GM21576 (cell line): ENCODE measurements at regions not wholly inside any gene's neighbourhood (a gene's known extent, or its start where the extent isn't known, plus 50 kb on each side); places are given as distances from the start of the nearest gene placed in this dataset.
"Not testable (repeated sequence)": the region's sequence is repeated elsewhere in the genome, so short reads cannot be mapped to it uniquely, and the experiment has no call there.

Experiments used
- ATAC-seq: cut with Tn5 transposase; IDR thresholded peaks from one replicate; pipeline ENCODE4 v1.9.1; 2021; ENCODE audit warnings: mild to moderate bottlenecking, moderate library complexity; ENCODE audit not compliant: unreplicated experiment

- ATAC-seq: no peak
These were observed 488.4 kb downstream of the ADCYAP1 start for GRCh38 chr18:1392865-1393734.

DNA sequence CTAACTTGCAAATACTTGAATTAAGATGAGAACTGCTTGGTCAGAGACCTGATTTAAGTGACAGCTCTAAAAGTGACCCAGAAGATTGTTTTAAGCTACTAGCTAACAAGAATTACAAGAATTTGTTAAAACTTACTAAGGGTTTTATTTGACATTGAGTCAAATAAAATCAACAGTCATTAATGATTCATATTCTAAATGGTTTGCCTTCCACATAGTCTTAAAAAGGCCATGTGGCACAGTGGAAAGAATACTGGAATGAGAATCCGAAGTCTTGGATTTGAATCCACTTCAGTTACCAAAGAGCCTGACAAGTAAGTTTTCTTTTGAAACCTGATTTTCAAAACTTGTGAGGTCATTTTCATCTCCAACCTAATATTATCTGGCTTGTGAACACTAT lies 489.3 kb downstream of the ADCYAP1 start:
- ATAC-seq: no peak

GRCh38 chr18:1394426-1394825 lies 489.8 kb downstream of the ADCYAP1 start:
- ATAC-seq: no peak

- ATAC-seq: no peak
These were observed 490.3 kb downstream of the ADCYAP1 start for GRCh38 chr18:1394966-1395365.

DNA sequence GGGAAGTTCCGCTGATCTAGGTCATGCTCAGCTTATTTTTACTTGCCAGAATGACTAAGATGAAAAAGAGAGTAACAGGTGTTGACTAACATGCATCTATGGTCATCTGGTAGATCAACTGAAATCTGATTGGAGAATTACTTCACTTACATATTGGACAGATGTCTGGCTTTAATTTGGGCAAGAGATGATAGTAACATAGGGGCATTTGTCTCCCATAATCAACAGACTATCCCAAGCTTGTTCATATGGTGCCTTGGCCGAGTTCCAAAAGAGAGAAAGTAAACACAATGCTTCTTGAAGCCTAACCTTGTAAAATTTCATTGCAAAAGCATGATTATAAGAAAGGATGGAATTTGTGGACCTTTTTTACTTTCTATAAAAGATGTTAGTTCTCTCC lies 503.7 kb downstream of the ADCYAP1 start:
- no peak for ATAC-seq

GRCh38 chr18:1412655-1413322 lies 508.1 kb downstream of the ADCYAP1 start:
- ATAC-seq: no peak

- ATAC-seq: no peak
These were observed 508.6 kb downstream of the ADCYAP1 start for GRCh38 chr18:1413323-1413675.

GRCh38 chr18:1416074-1416473 lies 511.4 kb downstream of the ADCYAP1 start:
- ATAC-seq: no peak

GRCh38 chr18:1421502-1421901 lies 516.8 kb downstream of the ADCYAP1 start:
- ATAC-seq: no peak

DNA sequence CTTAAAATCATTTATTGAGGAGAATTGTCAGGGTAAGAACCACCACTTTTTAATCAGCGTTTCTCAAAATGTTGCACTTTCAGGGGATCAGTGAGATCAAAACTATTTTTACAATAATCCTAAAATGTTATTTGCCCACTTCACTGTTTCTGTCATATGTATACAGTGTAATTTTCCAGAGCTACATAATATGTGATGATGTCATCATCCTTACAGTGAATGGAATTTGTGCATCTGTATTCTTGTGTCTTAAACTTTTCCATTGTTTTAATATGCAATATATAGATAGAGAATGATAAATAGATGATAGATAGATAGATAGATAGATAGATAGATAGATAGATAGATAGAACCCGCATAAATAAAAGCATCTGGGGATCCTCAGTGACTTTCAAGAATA lies 518.0 kb downstream of the ADCYAP1 start:
- ATAC-seq: no peak

DNA sequence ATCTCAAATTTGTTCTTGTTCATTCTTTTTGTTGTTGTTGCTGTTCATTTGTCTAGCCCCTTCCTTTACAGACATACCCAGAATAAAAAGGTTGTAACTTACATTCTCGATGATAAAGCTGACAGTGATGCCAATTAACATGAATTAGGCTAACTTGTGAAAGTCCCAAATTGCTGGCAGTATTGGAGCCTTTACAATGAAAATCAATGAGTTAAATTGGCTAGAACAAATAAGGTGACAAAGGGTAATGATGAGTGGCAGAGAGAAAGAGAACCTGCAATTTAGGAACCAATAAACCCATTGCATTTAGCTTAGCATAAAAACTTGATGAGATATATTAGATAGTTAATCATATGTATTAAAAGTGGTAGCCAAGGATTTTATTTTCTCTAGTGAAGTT lies 521.0 kb downstream of the ADCYAP1 start:
- ATAC-seq: no peak

DNA sequence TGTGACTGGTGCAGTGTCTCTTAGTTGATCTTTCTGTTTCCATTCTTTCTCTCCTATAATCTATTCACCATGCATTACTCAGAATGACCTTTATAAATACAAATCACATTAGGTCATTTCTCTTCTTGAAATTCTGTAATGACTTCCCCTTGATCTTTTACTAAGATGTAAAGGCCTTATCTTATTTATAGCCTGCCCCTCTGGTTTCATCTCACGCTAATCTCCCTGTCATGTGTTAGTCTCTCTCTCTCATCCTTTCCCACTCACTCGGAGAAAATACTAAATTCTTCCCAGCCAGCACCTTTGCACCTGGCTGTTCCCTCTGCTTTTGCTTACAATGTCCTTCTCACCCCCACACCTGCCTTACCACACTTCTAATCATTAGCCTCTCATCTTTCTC lies 530.8 kb downstream of the ADCYAP1 start:
- no peak for ATAC-seq

DNA sequence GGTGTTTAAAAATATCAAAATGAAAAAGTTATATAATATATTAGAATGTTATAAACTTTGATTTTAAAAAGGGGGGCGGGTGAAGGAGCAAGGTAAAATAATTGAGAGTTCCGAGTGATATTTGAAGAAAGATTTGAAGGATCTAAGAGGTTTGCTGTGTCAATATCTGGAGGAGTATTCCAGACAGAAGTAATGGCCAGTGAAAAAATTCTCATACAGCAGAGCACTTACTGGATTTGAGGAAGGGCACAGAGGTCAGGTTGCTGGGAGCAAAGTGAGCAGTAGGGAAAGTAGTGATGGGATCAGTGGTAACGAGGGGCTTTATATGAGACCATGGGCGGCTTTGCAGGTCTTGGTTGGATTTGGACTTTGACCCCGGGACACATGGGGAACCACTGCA lies 531.5 kb downstream of the ADCYAP1 start:
- ATAC-seq: no peak

DNA sequence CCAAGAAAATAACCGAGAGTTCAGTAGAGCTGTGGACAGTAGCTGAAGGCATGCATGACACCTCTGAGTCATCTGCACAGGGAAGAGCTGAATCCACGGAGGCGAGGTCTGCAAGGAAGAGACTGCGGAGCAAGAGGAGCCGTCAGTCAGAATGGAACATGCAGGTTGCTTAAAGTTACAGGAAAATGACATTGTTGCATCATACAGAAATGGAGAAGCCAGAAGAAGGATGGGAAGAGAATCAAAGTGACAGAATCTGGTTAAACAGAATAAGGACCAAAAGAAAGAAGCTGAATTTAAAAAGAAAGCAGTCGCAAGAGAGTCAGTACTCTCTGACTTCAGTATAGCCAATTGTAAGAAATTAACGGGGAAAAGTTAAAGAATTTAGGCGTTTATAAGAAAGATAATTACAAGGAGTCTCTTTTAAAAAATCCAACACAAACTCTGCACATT lies 533.8 kb downstream of the ADCYAP1 start:
- no peak for ATAC-seq

GRCh38 chr18:1438967-1439366 lies 534.3 kb downstream of the ADCYAP1 start:
- no peak for ATAC-seq

DNA sequence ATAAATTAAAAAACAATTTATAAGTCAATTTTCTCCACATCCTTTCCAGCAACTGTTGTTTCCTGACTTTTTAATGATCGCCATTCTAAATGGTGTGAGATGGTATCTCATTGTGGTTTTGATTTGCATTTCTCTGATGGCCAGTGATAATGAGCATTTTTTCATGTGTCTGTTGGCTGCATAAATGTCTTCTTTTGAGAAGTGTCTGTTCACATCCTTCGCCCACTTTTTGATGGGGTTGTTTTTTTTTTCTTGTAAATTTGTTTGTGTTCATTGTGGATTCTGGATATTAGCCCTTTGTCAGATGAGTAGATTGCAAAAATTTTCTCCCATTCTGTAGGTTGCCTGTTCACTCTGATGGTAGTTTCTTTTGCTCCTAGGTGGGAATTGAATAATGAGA lies 539.4 kb downstream of the ADCYAP1 start:
- not testable (repeated sequence) for ATAC-seq

DNA sequence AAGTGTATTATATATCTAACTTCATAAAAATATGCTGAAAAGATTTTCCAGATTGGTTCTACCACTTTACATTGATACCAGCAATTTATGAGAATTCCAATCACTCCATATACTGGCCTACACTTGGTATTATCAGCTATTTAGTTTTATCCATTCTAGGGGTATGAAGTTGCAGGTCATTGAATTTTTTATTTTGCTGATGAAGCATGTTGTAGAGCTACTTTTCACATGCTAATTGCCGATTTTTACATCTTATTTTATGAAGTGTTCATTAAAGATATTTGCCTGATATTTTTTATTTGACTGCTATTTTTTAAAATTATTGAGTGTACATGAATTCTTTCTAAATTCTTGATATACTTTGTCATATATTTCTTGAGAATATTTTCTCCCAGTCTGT lies 542.1 kb downstream of the ADCYAP1 start:
- no peak for ATAC-seq

GRCh38 chr18:1452821-1453220 lies 548.1 kb downstream of the ADCYAP1 start:
- no peak for ATAC-seq

DNA sequence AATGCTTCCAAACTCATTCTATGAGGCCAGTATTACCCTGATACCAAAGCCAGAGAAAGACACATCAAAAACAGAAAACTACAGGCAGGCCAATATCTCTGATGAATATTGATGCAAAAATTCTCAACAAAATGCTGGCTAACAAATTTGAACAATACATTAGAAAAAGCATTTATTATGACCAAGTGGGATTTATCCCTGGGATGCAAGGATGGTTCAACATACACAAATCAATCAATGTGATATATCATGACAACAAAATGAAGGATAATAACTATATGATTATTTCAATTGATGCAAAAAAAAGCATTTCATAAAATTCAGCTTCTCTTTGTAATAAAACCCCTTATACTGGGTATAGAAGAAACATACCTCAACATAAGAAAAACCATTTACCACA lies 550.9 kb downstream of the ADCYAP1 start:
- no peak for ATAC-seq

GRCh38 chr18:1458547-1458946 lies 553.9 kb downstream of the ADCYAP1 start:
- ATAC-seq: no peak

DNA sequence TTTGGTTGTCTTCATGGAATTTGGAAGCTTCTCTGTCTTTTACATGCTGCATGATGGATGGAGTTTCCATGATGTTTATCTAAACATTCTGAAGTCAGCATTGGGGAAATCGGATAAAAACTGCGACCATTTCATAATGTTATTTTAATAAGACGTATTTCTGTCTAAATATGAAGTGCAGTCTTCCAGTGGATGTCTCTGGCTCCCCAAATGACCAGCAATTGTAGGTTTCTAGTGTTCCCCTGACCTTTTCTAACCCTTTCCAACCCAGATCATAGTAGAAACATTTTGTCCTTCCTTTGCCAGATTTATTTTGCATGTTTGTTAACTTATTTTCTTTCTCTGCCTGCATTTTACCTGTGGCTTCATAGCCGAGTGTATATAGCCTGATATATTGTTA lies 559.3 kb downstream of the ADCYAP1 start:
- no peak for ATAC-seq

- ATAC-seq: no peak
These were observed 560.0 kb downstream of the ADCYAP1 start for GRCh38 chr18:1464444-1465217.
